Esophagus muscularis mucosa (tissue), 2 donors: ENCODE measurements at regions not wholly inside any gene's neighbourhood (a gene's known extent, or its start where the extent isn't known, plus 50 kb on each side); places are given as distances from the start of the nearest gene placed in this dataset.
"Not testable (repeated sequence)": the region's sequence is repeated elsewhere in the genome, so short reads cannot be mapped to it uniquely, and the experiment has no call there.

Experiments
- EP300 ChIP-seq: sonication (generic); formaldehyde crosslinking; IDR thresholded peaks from one replicate; pipeline ENCODE4 v1.6.1; 2017; ENCODE audit warnings: antibody characterized with exemption
- POLR2A ChIP-seq: fragments of 450-650 bp; IDR thresholded peaks from one replicate; pipeline ENCODE4 v1.6.1; 2017; ENCODE audit warnings: antibody characterized with exemption, moderate library complexity, mild to moderate bottlenecking, low read depth

GRCh38 chr14:106722813-106723687 lies 1196.7 kb downstream of the TMEM121 start:
- not testable (repeated sequence) for TF ChIP-seq POLR2A, EP300
